Activated T-helper 2 cell treated with anti-CD3 and anti-CD28 coated beads, Interferon-gamma antibody, Interleukin-2, Interleukin-4, amounts not matched to agents 10 μg/mL and 5 μg/mL and 100 μg/mL, durations not matched to agents 14 hours and 24 hours and 36 hours (primary cell): ENCODE measurements at regions not wholly inside any gene's neighbourhood (a gene's known extent, or its start where the extent isn't known, plus 50 kb on each side); places are given as distances from the start of the nearest gene placed in this dataset.
"Not testable (repeated sequence)": the region's sequence is repeated elsewhere in the genome, so short reads cannot be mapped to it uniquely, and the experiment has no call there.

Experiments used
- DNase-seq: peaks from one replicate; pipeline ENCODE4 v3.0.0; 2021; ENCODE audit warnings: low spot score
- H3K27ac Mint-ChIP-seq: one replicate; pipeline ENCODE4 v1.8.0; 2021; ENCODE audit warnings: mixed read lengths
- H3K27me3 Mint-ChIP-seq: one replicate; pipeline ENCODE4 v1.8.0; 2021; ENCODE audit warnings: low read depth, mixed read lengths
- H3K36me3 Mint-ChIP-seq: one replicate; pipeline ENCODE4 v1.8.0; 2021; ENCODE audit warnings: low read depth, mixed read lengths
- H3K4me1 Mint-ChIP-seq: one replicate; pipeline ENCODE4 v1.8.0; 2021; ENCODE audit warnings: low read depth, mixed read lengths
- H3K4me3 Mint-ChIP-seq: one replicate; pipeline ENCODE4 v1.8.0; 2021; ENCODE audit warnings: low read depth, mild to moderate bottlenecking, moderate library complexity, mixed read lengths
- H3K9me3 Mint-ChIP-seq: one replicate; pipeline ENCODE4 v1.8.0; 2021; ENCODE audit warnings: mixed read lengths
- intact Hi-C: fragments of 100-400 bp; cut with micrococcal nuclease; formaldehyde crosslinking; loops from one replicate; pipeline ENCODE4 v1.15.1; 2023

GRCh38 chr12:37441371-37441770, 875.2 kb upstream of the ALG10B start:
- H3K9me3 Mint-ChIP-seq, result peaks cover 61% of the 10 kb centered on the region
- H3K4me1 Mint-ChIP-seq, intact Hi-C loops, H3K27me3 Mint-ChIP-seq, DNase-seq, H3K4me3 Mint-ChIP-seq, H3K36me3 Mint-ChIP-seq, H3K27ac Mint-ChIP-seq: not testable (repeated sequence)

- intact Hi-C loops, H3K27ac Mint-ChIP-seq, H3K4me1 Mint-ChIP-seq, H3K27me3 Mint-ChIP-seq, DNase-seq, H3K4me3 Mint-ChIP-seq, H3K36me3 Mint-ChIP-seq: not testable (repeated sequence)
- peaks cover 48% of the 10 kb centered on the region for H3K9me3 Mint-ChIP-seq
These were observed 860.9 kb upstream of the ALG10B start for GRCh38 chr12:37455646-37456045.

GRCh38 chr12:37497939-37498338, 818.6 kb upstream of the ALG10B start:
- H3K36me3 Mint-ChIP-seq, H3K27me3 Mint-ChIP-seq, H3K4me3 Mint-ChIP-seq, intact Hi-C loops, DNase-seq, H3K4me1 Mint-ChIP-seq, H3K27ac Mint-ChIP-seq: not testable (repeated sequence)
- peaks cover 24% of the 10 kb centered on the region for H3K9me3 Mint-ChIP-seq

GRCh38 chr12:37510256-37510655, 806.3 kb upstream of the ALG10B start:
- H3K4me3 Mint-ChIP-seq, H3K36me3 Mint-ChIP-seq, H3K27ac Mint-ChIP-seq, H3K4me1 Mint-ChIP-seq, H3K27me3 Mint-ChIP-seq, DNase-seq, intact Hi-C loops: not testable (repeated sequence)
- peaks cover 27% of the 10 kb centered on the region for H3K9me3 Mint-ChIP-seq

- H3K36me3 Mint-ChIP-seq, H3K4me1 Mint-ChIP-seq, H3K27me3 Mint-ChIP-seq, H3K4me3 Mint-ChIP-seq, intact Hi-C loops, H3K27ac Mint-ChIP-seq, DNase-seq: not testable (repeated sequence)
- peaks cover 41% of the 10 kb centered on the region for H3K9me3 Mint-ChIP-seq
These were observed 776.0 kb upstream of the ALG10B start for GRCh38 chr12:37540581-37540980.

GRCh38 chr12:37541356-37541755, 775.2 kb upstream of the ALG10B start:
- H3K4me1 Mint-ChIP-seq, result no peaks in the 10 kb centered on the region
- H3K27ac Mint-ChIP-seq, result no peak overlapping the region
- H3K4me3 Mint-ChIP-seq, result no peak overlapping the region
- H3K36me3 Mint-ChIP-seq, result no peaks in the 10 kb centered on the region
- DNase-seq, result no peak
- peaks cover 41% of the 10 kb centered on the region for H3K9me3 Mint-ChIP-seq
- intact Hi-C loops, result no loop called here
- H3K27me3 Mint-ChIP-seq, result no peaks in the 10 kb centered on the region

- no peaks in the 10 kb centered on the region for H3K4me1 Mint-ChIP-seq
- peaks cover 57% of the 10 kb centered on the region for H3K9me3 Mint-ChIP-seq
- H3K27ac Mint-ChIP-seq, result no peak overlapping the region
- DNase-seq, result no peak
- H3K36me3 Mint-ChIP-seq, result peaks cover 3% of the 10 kb centered on the region
- H3K4me3 Mint-ChIP-seq, result no peak overlapping the region
- intact Hi-C loops, result no loop called here
- H3K27me3 Mint-ChIP-seq, result no peaks in the 10 kb centered on the region
These were observed 773.2 kb upstream of the ALG10B start for GRCh38 chr12:37543131-37543965.

GRCh38 chr12:37543966-37544668, 772.5 kb upstream of the ALG10B start:
- H3K27ac Mint-ChIP-seq, result no peak overlapping the region
- peaks cover 3% of the 10 kb centered on the region for H3K36me3 Mint-ChIP-seq
- H3K4me1 Mint-ChIP-seq, result no peaks in the 10 kb centered on the region
- intact Hi-C loops, result no loop called here
- no peaks in the 10 kb centered on the region for H3K27me3 Mint-ChIP-seq
- H3K4me3 Mint-ChIP-seq, result no peak overlapping the region
- peaks cover 65% of the 10 kb centered on the region for H3K9me3 Mint-ChIP-seq
- no peak for DNase-seq

- peaks cover 67% of the 10 kb centered on the region for H3K9me3 Mint-ChIP-seq
- H3K4me1 Mint-ChIP-seq, H3K36me3 Mint-ChIP-seq, DNase-seq, intact Hi-C loops, H3K27me3 Mint-ChIP-seq, H3K27ac Mint-ChIP-seq, H3K4me3 Mint-ChIP-seq: not testable (repeated sequence)
These were observed 771.8 kb upstream of the ALG10B start for GRCh38 chr12:37544669-37545330.

- H3K27ac Mint-ChIP-seq, result no peak overlapping the region
- no peaks in the 10 kb centered on the region for H3K4me1 Mint-ChIP-seq
- no peak overlapping the region for H3K4me3 Mint-ChIP-seq
- H3K27me3 Mint-ChIP-seq, result no peaks in the 10 kb centered on the region
- H3K36me3 Mint-ChIP-seq, result peaks cover 3% of the 10 kb centered on the region
- intact Hi-C loops, result no loop called here
- H3K9me3 Mint-ChIP-seq, result peaks cover 68% of the 10 kb centered on the region
- DNase-seq, result no peak
These were observed 770.8 kb upstream of the ALG10B start for GRCh38 chr12:37545759-37546158.

GRCh38 chr12:37546206-37546605, 770.4 kb upstream of the ALG10B start:
- Mint-ChIP-seq H3K9me3 (peaks cover 69% of the 10 kb centered on the region), H3K27me3 (no peaks in the 10 kb centered on the region), H3K4me1 (no peaks in the 10 kb centered on the region), H3K36me3 (peaks cover 3% of the 10 kb centered on the region), H3K4me3 (no peak overlapping the region), H3K27ac (no peak overlapping the region)
- no peak for DNase-seq
- intact Hi-C loops, result no loop called here

- Mint-ChIP-seq H3K36me3 (peaks cover 3% of the 10 kb centered on the region), H3K4me3 (no peak overlapping the region), H3K27me3 (no peaks in the 10 kb centered on the region)
These were observed 769.6 kb upstream of the ALG10B start for GRCh38 chr12:37546901-37547475.

GRCh38 chr12:37547611-37548010, 769.0 kb upstream of the ALG10B start:
- no peak overlapping the region for H3K27ac Mint-ChIP-seq
- H3K9me3 Mint-ChIP-seq, result peaks cover 66% of the 10 kb centered on the region
- H3K4me1 Mint-ChIP-seq, result no peaks in the 10 kb centered on the region
- DNase-seq, result no peak
- no peaks in the 10 kb centered on the region for H3K27me3 Mint-ChIP-seq
- H3K36me3 Mint-ChIP-seq, result peaks cover 3% of the 10 kb centered on the region
- intact Hi-C loops, result no loop called here
- no peak overlapping the region for H3K4me3 Mint-ChIP-seq

More at GRCh38 chr12:37546901-37547475, 769.6 kb upstream of the ALG10B start:
- no peak for DNase-seq
- peaks cover 70% of the 10 kb centered on the region for H3K9me3 Mint-ChIP-seq
- no peaks in the 10 kb centered on the region for H3K4me1 Mint-ChIP-seq
- intact Hi-C loops, result no loop called here
- no peak overlapping the region for H3K27ac Mint-ChIP-seq
